GM21619 (cell line): ENCODE measurements at regions not wholly inside any gene's neighbourhood (a gene's known extent, or its start where the extent isn't known, plus 50 kb on each side); places are given as distances from the start of the nearest gene placed in this dataset.

Source experiments
- ATAC-seq: cut with Tn5 transposase; IDR thresholded peaks from one replicate; pipeline ENCODE4 v1.9.1; 2021; ENCODE audit not compliant: unreplicated experiment

DNA sequence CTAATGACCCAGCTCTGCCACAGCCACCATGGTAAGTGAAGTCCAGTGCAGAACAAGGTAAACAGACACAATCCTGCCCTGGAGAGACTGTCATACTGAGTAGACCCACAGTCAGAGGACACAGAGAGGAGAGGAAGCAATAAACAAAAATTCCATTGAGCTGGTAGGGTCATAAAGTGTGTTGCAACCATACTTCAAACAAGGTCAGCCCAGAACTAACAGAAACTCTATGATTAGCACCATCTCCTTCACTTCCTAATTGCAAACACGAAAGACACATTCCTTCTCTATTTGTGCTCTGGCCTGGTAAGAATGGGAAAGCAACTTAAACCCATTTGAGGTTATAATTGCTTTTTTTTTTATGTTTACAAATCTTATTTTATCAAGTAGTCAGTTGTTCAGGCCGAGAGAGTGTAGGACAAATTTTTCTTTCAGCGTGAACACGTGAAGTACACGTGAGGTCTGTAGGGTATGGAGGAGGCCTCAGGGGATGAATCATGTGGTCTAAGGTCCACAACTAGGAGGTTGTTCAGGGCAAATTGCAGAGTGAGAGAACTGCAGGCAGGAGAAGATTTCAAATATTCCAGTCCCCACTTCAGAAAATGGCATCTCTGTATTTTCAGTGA lies 71.4 kb upstream of the GLS start:
- no peak for ATAC-seq

DNA sequence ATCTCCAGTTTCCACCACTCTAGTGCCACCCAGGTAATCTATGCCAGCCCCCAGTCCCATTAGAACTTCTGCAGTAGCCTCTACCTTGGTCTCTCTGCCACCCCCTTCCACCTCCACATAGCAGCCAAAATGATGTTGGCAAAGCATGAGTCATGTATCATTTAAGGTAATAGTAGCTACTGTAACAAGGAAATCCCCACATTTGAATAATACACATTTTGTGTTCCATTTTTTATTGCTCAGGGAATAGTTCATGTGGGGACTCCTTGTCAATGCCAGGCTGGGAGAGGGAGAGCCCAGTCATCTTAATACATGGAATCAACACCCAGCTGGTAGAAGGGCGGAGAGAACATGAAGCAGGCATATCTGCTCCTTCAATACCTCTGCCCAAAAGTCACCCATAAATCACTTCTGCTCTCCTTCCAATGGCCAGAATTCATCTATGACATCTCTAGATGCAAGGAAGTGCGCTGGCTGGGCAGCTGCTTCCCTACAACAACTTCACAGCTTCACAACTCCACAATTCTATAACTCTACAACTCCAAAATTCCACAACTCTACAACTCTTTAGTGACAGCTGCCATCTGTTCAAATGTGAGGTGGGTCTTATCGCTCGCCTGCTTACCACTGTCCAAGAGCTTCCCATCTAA lies 70.6 kb upstream of the GLS start:
- ATAC-seq = no peak

DNA sequence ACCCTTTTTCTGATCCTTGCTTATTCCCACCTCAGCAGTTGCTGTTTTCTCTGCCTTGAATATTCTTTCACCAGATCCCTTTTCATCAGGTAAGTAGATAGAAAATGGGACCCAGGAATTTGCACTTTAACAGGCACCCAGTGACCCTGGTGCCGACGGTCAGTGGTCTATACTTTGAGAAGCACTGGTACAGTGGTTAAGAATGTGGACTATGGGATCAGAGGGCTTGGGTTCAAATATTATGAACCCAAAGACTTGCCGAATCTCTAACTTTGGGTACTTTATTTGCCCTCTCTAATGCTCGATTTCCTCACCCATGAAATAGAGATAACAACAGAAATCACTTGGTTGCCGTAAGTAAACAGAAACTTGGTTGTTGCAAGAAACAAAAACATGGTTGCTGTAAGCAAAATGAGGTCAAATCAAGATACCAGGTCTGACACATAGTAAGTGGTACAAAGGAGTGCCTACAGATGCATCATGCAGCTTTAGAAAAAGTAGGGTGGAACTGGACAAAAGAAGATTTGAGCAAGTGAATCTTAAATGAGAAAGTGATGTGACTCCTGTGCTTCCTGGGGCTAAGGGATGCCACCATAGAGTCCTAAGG lies 69.5 kb upstream of the GLS start:
- no peak for ATAC-seq

DNA sequence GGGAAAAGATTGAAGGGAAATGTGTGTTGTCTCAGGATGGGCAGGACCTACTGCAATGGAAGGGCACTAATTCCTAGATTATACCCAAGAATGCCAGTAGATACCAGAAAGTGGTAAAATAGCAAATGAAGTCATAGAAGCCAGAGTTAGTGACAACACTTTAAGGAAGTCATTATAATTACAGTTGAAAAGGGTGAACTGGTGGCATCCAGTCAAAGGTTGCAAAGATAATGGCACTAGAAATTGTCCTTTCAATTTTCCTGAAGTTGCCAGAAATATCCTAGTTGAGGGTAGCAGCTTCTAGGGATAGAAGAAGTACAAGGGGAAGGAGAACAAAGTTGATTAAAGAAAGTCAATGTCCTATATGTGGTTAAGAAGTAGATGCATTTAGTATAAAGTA lies 68.8 kb upstream of the GLS start:
- ATAC-seq = no peak

DNA sequence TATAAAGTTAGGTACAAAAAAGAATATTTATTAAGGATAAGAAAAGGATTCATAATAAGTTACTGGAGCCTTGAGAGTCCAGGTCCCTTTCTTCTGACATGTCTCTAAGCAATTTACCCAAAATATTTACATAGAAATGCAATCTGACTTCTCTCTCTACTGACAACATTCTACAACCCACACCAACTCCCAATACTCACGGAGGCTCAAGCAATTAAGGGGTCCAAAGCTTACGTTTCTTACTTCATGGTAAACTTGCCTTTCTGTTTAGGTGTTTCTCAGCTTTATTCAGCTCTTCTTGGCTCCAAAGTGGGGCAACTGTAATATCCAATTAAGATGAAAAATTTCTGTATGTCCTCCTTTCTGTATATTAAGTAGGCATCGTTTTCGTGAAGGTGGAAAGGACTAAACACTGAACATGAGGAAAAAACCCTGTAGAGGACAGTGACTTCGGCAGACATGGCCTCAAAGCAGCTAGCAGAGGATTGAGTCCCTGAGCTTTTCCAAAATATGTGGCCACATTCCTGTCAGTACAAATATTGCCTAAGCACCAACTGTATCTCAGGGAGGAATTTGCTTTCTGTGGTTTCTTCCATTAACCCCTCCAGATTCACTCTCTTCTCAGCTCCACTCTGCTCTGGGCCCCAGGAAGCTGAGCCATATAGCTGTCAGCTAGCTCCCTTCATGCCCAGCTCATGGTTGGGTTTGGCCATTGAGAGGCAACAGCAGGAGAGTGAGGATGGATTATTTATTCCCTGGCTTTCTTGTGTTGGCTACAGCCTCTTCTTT lies 67.9 kb upstream of the GLS start:
- no peak for ATAC-seq

DNA sequence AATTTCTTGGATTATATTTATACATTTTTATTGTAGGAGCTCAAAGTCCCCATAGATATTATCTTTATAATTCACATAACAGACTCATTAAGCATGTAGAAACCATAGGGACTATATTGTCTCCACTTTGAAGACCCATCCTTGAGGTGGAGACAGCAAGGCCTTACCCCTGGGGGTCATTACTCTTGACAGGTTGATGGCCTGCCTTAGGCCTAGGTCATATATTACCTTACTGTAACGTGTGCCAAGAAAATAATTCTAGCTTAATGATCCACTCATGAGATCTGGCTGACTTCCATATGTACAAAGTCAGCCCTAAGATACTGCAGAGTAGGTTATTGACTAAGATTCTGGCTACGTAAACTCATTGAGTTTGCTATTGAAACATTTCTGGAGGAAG lies 65.4 kb upstream of the GLS start:
- no peak for ATAC-seq

DNA sequence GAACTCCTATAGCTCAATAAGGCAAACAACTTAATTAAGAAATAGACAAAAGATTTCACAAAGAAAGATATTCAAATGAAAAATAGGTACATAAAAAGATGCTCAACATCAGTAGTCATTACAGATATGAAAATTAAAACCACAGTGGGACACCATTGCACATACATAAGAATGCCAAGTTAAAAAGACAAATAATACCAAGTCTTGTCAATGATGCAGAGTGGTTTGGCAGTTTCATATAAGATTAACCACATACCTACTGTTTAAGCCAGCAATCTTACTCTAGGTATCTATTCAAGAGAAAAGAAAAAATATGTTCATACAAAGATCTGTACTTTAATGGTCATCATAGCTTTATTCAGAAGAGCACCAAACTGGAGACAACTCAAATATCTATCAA lies 63.5 kb upstream of the GLS start:
- ATAC-seq = no peak

DNA sequence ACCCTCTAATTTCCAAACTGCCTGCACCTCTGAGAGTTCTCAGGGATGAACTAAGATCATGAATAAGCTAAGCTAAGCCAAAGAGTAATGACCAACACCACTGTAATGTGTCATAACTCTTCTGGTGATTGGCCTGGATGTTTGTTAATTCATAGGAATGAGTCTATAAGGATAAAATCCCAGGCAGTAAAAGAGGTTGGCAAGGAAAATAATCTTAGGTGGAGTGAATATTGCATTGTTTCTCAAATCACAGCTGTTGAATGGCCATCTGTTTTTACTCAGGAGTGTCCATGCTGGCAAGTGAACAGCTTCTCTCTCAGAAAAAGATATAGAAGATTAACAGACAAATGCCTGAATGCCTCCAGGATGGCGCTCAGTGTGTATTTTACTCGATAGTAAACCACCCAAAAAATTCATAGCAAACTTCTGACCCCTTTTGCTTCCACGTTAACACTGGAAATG lies 60.8 kb upstream of the GLS start:
- ATAC-seq = no peak

DNA sequence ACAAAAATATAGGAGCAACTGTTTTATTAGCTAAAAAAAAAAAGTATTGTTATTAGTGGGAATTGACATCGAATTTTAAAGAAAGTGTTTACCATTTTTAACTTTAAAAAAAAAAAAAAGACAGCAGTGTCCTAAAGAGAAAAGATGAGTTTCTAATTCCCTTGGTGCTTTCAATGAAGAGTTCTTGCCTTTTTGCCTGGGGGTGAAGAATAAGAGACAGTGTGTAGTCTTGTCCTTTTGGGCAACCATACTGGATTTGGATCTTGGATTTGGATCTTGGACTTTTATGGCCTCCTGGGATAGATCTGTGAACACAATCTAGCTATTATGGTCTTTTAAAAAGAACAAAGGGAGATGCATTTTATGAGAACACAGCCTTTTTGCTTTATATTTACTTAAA lies 60.2 kb upstream of the GLS start:
- ATAC-seq = no peak

DNA sequence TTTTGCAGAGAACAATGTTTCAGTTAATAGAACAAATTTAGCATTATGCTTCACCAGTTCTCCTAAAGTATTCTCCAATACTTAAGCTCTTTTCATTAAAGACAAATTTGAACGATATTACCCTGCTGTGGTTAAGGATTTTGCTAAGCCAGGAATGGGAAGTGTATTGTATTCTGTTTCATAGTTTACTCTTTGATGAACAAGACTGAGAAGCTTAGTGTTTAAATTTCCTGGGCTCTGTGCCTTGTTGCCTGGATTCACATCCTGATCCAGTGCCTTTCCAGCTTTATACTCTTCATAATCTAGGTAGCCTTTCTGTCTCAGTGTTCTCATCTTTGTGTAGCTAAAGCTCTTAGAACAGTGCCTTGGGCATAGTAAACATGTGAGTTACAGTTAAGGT lies 58.6 kb upstream of the GLS start:
- no peak for ATAC-seq

DNA sequence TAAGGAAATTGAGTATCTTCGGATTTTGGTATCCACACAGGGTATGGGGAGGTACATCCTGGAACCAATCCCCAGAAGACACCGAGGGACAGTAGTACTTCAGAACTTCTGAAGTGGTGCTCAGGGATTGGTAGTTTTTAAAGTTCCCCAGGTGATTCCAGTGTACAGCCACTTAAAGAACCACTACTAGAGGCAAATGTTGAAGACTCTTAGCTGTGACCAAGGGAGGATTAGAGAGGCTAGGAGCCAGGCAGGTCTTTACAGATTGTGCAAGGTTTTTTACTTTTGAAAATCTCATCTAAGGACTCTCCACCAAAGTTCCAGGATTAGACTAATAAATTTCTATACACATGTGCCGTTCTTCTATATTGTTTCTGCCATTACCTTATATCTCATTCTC lies 52.9 kb upstream of the GLS start:
- no peak for ATAC-seq

DNA sequence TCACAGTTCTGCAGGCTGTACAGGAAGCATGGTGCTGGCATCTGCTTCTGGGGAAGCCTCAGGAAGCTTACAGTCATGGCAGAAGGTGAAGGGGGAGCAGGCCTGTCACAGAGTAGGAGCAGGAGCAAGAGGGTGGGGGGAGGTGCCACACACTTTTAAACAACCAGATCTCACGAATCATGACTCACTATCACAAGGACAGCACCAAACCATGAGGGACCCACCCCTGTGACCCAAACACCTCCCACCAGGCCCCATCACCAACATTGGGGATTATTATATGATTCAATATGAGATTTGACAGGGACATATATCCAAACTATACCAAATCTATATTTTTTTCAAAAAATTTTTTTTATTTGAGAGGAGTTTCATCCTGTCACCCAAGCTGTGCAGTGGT lies 51.0 kb upstream of the GLS start:
- no peak for ATAC-seq
